GM21447 (cell line): ENCODE measurements at regions not wholly inside any gene's neighbourhood (a gene's known extent, or its start where the extent isn't known, plus 50 kb on each side); places are given as distances from the start of the nearest gene placed in this dataset.
A peak's percentile ranks its signal among the peaks of the same experiment; 100 is the strongest.

Source experiments
- ATAC-seq: cut with Tn5 transposase; IDR thresholded peaks from one replicate; pipeline ENCODE4 v1.9.1; 2021; ENCODE audit not compliant: unreplicated experiment

DNA sequence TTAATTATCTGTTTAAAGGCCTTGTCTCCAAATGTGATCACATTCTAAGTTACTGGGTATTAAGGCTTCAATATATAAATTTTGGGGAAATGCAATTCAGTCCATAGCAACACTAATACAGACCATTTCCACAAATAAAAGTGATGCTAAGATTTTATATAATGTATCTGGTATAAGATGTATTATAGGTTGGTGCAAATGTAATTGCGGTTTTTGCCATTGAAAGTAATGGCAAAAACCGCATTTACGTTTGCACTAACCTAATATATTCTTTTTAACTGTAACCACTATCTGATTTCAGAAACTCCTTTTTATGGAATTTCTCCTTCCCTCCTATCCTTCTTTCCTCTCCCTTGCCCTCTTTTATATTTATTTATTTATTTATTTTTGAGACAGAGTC is 1020.6 kb downstream of the BCL11A start:
- ATAC-seq = no peak

DNA sequence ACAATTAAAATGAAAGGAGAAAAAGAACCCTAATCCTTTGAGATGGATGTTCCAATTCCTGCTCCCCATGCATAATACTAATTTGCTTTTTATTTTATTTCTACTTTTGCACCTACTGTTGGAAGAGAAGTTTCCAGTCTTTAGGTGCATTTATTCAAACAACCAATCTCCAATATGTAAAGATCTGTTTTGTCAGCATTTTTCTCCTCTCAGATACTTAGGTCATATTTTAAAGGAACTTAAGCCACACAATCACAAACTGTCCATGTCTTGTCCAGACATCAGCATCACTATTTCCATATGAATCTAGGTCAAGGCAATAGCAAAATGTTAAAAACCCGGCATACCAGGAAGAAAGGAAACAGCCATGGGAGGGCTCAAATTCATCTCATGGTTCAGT is 1023.2 kb downstream of the BCL11A start:
- no peak for ATAC-seq

DNA sequence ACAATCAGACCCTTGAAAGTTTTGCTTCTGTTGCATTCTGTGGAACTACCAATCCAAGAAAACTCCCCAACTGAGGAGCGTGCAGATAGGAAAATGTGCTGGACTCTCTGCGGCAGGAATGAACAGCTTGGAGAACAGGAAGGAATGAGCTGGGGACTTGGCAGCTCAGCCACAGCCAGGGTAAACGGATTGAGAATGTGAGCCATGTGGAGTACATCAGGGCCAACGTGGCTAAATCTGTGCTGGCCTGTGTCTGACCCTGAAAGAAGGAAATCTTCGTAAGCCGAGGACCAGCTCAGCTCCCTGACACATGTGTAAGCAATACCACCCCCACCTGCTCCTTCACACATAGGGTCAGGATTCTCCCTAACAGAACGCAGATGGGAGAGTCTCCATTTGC is 1023.7 kb downstream of the BCL11A start:
- no peak for ATAC-seq

DNA sequence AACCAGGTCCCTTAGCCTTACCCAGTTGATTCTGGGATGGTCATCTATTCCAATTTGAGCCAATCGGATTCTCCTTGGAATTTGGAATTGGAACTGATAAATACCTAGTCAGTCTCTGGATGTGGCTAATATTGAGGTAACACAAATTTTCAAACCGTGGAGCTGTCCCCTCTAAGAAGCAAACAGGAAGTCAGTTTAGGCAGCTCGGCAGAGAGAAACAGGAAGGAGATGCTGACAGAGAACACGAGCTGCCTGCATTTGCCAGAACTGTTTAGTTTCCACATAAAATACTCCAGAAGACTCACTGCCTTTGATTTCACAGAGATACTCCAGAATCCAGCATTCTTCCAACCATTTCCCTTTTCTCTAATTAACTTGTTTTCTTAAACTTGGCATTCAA is 1024.9 kb downstream of the BCL11A start:
- no peak for ATAC-seq

DNA sequence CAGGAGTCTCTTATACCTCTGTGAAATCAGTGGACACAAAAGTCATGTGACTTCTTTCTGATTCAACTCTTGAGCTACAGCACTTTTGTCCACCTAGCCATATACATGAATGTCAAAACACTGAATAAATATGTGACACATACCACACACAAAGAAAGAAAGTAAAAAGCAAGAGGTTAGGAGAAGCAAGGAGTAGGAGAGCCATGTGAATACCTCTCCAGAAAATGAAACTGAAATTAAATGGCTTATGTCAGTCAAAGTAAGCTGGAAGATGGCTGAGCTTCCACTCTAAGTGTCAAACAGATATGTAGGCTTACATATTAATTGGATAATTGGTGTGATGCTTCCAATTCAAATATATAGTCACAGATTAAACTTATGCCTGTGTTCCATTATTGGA is 1050.5 kb downstream of the BCL11A start:
- ATAC-seq = no peak

DNA sequence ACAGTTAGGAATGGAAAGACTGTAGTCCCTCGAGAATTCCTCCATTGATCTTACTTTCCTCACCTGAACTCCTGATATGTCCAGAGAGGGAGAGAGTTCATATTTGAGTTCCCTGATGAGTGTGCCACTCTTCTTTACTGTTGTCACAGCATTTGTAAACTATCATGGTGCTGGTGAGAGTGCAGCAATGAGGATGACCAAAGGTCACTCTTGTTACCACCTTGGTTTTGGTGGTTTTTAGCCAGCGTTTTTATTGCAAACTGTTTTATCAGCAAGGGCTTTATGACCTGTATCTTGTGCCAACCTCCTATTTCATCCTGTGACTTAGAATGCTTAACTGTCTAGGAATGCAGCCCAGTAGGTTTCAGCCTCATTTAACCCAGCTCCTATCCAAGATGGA is 1062.5 kb downstream of the BCL11A start:
- no peak for ATAC-seq

DNA sequence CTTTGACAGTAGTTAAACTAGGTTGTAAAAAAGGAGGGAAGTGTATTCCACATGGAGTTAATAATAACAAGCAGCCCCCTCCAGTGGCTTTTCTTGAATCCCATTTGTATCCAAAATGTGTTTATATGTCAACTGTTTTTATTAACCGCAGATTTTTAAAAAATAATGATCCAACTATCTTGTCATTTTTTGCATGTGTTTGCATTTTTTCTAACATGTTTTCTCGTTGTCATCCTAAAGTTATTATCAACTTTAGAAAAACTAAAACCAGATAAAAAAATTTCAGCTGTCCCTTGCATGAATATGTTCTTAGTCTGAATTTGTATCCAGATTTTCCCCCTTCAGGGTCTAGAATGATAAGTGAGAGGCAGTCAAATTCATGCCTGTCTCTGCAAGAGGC is 1063.3 kb downstream of the BCL11A start:
- no peak for ATAC-seq

DNA sequence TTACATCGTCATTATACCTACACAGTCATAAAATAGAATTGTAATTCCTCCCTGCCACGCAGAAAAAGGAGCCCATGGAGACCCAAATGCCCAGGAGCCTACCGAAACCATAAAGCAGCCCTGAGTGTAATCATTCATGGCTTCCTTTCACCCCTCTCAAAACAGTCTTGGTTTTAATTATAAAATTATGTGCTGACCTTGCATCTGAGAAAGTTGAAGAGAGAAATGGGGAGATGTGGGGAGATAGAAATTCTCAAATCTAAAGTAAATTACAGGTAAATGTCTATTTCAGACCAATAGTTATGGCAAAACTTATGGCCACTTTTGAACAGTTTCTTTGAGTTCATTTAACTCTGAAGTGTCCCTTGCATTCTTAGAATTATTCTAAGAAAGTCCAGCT is 1068.8 kb downstream of the BCL11A start:
- ATAC-seq = no peak

DNA sequence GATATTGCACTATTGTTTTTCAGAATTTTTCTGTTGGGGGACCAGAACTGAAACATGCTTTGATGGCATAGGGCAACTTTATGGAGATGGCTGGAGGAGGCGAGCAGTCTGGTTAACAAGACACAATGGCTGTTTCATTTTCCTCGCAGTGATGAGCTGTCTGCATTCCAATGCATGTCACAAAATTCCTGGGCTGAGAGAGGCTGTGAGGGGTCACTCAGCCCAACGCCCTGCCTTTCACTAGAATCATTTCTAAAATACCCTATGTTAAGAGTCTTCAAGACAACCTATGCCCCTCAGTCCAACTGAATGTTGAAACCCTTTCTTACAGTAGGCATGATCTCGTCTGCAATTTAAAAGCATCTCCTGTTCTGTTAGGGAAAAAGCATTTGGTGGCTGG is 1090.0 kb downstream of the BCL11A start:
- no peak for ATAC-seq

DNA sequence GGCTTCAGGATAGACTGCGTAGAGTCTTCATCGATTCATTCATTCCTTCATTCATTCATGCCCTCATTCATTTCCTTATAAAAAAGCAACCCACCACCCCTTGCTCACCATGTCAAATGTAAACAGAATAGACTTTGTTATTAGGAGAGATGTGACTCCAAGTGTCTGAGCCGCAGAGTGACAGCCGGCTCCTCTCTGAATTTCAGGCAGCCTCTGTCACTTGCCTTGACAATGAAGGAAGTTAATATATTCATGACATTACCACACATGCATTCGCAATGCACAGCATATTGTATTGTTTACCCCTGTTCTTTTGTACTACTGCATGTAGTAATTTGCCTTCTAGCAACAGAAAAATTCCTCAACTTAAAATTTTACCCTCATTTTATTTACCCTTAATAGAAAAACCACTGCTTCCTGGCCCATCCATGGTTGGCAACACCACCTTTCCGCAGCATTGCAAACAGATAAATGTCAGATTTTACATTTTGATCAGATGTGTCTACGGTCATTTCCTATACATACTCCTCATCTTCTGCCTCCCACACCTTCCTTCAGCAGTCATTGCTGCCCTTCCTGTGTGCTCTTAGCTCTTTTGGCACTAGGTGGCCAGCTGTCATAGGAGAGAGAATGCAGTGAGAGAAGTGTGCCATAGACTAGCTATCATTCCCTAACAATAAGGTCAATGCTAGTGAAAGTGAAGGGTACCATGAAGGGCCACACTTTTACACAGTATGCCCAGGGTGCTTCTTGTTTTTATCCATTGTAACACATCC is 1090.8 kb downstream of the BCL11A start:
- ATAC-seq = no peak

DNA sequence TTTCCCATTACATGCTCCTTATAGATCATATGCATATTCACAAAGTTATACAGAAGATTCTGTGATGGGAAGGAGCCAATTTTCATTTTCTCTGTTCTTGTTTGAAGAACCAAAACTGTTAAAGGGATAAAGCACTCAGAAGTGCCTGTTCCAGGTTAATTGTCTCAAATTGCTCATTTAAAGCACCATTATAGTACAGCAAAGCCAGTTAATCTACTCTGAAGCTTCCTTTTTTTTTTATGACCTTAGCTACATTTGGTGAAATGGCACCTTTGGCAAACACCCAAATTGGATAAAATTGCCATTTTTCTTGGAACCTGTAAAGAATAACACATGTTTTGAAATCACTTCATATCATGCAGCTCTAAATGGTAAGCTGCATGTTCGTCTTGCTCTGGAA is 1092.3 kb downstream of the BCL11A start:
- ATAC-seq = no peak

DNA sequence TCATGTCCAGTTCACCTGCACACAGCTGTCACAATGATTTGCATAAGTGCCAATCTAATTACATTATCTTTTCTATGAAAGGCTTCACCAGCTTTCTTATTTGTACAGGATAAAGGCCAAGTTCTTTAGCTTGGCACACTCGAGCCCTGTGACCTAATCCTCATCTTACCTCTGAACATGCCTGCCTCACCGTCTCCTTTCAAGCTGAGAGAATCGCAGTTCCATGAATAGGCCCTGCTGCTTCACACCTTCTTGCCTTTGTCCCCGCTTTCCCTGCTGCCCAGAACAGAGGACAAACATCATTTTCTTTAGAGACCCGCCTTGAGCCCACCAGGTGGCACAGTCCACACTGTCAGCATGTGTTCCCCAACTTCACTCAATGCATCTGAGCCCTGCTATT is 1094.7 kb downstream of the BCL11A start:
- ATAC-seq = no peak

DNA sequence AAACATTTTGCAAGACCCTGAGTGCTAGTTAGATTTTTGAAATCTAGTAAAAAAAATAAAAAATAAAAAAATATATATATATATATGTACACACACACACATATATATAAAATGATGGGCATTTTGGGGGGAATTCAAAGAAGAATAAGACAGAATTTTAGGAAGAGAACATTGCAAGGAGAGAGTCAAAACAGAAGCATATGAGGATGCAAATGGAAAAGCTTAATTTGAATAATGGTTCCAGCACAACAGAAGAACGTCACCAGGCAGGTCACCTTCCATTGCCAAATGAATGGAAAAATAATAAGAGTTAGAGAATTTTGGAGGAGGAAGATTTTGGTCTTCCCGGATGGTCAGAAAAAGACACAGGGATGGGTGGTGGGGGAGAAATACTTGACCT is 1097.2 kb downstream of the BCL11A start:
- no peak for ATAC-seq

DNA sequence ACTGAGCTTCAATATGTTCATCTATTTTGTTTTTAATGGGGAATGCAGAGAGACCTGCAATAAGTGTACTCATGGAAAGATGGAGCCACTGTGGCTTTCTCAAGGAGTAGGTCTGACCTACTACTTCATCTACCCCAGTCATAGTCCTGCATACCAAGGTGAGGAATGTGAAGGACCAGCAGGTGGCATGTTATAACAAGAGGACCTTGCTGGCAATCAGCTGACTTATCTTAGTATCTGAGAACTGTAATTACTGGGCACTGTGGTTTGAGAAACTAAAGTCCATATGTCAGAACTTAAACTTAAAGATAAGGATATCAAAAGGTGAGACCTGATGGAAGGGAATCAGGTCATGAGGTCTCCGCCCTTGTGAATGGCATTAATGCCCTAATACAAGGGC is 1104.2 kb downstream of the BCL11A start:
- ATAC-seq = no peak

DNA sequence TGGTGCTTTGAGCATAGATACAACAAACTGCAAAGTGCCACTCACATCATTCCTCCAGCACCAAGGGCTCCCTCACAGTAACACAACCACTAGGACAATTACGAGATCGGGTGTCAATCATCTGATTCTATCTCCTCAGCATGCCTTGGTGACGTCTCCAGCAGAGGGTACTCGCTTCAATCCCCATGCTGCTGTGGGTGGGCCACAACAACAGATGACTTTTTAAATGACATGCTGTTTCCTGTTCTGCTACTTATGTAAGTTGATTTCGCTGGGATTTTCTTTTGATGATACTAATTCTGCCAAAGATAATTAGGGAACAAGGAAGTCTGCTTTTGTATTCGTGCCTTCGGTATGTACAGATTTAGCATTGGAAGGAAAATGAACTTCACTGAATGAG is 1113.0 kb downstream of the BCL11A start:
- no peak for ATAC-seq

DNA sequence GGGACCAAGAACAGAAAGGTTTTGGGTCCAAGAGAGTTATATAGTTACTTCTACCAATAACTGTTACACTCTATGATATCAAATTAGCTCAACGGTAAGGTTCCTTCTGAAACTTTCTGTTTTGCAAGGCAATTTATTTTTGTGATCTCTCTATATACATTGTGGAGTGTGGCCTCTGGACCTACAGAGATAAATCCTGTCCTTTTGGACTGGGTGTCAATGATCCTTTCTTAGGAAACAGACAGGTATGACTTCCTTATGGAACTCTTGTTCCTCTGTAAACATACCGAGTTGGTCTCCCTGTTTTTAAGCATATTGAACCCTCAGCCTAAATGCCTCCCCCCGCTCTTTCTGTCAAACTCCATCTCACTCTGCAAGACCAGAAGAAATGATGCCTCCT is 1117.8 kb downstream of the BCL11A start:
- no peak for ATAC-seq

DNA sequence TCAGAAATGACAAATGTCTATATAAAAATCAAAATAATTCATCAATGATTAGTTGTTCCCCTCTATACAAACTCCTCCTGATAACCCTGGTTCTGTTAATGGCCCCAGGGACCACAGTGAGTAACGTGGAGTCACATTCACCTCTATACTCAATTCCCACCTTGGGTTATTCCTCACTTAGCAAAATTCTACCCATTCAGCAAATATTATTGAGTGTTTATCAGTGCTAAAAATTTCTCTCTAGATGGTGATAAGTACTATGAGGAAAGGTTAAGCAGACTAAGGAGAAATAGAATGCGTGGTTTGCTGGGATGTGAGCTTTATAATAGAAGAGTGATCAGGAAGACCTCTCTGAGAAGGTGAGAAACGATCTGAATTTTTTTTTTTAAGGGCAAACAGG is 1124.5 kb downstream of the BCL11A start:
- ATAC-seq = no peak

DNA sequence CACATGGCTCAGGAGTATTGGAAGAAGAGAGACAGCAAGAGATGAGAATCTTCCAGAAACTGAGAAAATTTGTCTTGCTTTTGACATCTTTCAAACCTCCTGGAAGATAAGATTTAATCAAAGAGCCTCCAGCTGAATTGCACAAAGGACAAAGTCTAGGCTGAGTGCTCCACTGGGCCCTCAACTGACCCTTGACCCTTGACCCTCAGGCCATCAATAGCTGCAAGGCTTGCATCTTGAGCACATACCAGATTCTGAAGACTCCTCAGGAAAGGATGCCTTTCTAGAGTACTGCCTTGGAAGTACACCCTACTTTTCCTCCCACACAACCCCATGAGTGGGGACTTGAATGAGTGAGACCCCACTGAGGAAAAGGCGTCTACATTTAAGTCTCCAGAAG is 1125.5 kb downstream of the BCL11A start:
- ATAC-seq = no peak

DNA sequence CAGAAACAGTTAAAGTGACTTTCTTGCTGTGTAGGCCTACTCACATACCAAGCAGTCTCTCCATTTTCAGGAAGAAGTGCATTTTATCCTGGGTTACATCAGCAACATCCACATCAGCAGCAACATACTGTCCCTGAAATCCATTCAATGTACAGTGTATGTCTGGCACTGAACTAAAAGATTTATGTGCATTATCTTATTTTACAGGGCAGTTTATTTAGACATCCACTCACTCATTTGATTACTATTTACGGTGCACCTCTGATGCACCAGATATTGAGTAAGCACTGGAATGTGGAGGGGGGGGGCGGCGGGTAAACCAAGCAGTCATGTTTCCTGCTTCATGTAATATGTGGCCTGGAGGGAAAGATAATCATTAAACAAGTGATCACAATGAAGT is 1128.2 kb downstream of the BCL11A start:
- ATAC-seq = no peak

DNA sequence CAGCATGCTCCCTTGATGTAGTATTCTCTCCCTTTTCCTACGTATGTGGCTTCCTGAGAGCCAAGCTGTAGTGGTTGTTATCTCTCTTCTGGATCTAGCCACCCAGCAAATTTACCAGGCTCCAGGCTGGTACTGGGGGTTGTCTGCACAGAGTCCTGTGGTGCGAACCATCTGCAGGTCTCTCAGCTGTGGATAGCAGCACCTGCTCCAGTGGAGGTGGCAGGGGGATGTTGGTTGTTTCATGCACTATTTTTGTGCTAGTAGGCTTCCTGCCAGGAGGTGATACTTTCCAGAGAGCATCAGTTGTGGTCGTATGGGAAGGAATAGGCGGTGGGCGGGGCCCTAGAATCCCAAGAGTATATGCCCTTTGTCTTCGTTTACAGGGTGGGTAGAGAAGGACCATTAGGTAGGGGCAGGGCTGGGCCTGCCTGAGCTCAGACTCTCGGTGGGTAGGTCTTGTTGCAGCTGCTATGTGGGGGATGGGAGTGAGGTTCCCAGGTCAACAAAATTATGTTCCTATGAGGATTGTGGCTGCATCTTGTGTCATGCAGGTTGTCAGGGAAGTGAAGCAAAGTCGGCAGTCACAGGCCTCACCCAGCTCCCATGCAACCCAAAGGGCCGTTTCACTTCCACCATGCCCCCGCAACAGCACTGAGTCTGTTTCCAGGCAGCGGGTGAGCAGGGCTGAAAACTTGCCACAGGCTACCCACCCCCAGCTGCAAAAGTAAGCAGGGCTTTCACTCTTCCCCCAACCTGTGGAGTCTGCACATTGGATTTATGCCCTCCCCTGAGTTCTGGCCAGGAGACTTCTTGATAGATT is 1139.5 kb downstream of the BCL11A start:
- peak; percentile 65 for ATAC-seq

DNA sequence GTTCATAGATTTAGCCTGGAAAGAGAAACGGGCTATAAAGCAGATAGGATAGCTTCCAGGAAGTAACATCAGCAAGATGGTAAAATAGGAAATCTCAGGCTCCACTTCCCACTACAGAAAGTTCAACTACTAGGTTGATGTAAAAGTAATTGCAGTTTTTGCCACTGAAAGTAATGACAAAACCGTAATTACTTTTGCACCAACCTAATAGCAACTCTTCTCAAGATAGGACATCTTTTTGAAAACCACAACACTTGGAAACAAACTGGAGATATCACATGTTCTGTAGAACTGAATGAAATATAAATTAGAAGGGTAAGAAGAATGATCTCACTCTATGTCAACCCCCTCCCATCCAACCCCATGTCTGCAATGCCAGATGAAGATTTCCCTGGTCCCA is 1154.3 kb downstream of the BCL11A start:
- no peak for ATAC-seq

DNA sequence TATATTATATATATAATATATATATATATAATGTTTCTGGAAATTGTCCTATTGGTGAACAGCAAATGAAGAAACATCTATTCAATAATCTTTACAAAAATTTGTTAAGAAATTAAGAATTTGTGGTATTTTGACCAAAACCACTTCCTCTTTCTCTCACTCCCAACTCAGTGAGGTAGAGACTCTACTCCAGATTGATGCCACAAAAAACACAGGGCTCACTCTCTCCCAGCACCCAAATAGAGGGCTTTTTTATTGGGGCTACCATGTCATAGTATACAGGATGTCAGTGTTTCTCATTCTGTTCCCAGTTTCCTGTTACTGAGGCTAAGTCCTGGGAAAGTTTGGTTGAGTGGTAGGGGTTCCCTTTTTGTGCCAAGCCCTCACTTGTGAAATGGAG is 1155.4 kb downstream of the BCL11A start:
- no peak for ATAC-seq

DNA sequence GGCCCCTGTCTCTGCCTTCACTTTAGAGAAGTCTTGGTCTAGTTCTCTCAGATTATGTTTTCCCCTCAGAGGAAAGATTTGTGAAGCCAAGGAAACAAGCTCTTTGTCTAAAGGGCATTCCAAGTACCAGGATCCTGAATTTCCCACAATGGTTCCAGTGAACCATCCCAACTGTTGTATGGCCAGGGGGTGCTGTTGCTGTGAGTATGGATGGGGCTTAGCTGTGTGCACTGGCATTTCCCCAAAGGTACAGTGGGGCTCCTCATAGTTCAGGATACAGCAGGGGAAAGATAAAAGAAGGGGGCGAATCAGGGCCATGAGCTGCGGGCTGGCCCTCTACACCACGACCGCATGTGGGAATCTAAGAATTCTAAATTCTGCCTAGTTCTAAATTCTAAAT is 1154.0 kb upstream of the FANCL start:
- ATAC-seq = no peak
